WTC11 (cell line): ENCODE measurements at regions not wholly inside any gene's neighbourhood (a gene's known extent, or its start where the extent isn't known, plus 50 kb on each side); places are given as distances from the start of the nearest gene placed in this dataset.

Experiments used
- FOXJ3 ChIP-seq: sonication (generic); formaldehyde crosslinking; IDR thresholded peaks from 2 replicates; pipeline ENCODE4 v1.9.0; 2021; ENCODE audit warnings: missing genetic modification reagents, mild to moderate bottlenecking, borderline replicate concordance
- PREB ChIP-seq: sonication (generic); formaldehyde crosslinking; IDR thresholded peaks from 2 replicates; pipeline ENCODE4 v1.8.1; 2022; ENCODE audit warnings: mild to moderate bottlenecking, missing genetic modification reagents, moderate library complexity, borderline replicate concordance
- RELA ChIP-seq: sonication (generic); formaldehyde crosslinking; IDR thresholded peaks from 2 replicates; pipeline ENCODE4 v1.8.1; 2022; ENCODE audit warnings: missing genetic modification reagents, mild to moderate bottlenecking, borderline replicate concordance
- ZBTB43 ChIP-seq: sonication (generic); formaldehyde crosslinking; IDR thresholded peaks from 2 replicates; pipeline ENCODE4 v1.8.1; 2023; ENCODE audit warnings: mild to moderate bottlenecking, missing genetic modification reagents
- TF ChIP-seq, protein P1 (sequence below): fragments of 200-600 bp; IDR thresholded peaks from 2 replicates; pipeline ENCODE4 v1.8.0; 2022; ENCODE audit warnings: antibody characterized with exemption
- TF ChIP-seq, protein P2 (sequence below): sonication (generic); formaldehyde crosslinking; IDR thresholded peaks from 2 replicates; pipeline ENCODE4 v1.8.0; 2022; ENCODE audit warnings: mild to moderate bottlenecking, missing genetic modification reagents

DNA sequence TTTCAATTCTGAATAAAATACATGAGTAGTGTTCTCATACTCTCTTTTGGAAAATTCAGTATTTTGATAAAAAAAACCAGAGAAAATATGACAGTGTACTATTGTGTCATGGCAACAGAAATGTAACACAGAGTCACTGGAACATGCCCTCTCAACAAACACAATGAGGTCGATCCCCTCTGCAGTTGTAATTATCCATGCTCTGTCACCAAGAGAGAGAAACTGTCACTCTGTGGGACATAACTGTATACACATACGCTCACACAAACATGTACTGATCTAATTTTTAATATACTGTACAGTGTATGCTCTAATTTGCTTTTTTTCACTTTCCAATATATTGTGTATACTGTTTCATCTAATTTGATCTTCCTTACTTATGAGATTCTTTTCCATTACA is 1136.8 kb upstream of the TENM3 start:
- TF ChIP-seq ZBTB43 (CRISPR knock-in tag) (no peak), RELA (no peak), FOXJ3 (CRISPR knock-in tag) (no peak), PREB (CRISPR knock-in tag) (no peak)
- TF ChIP-seq, protein P1, sequence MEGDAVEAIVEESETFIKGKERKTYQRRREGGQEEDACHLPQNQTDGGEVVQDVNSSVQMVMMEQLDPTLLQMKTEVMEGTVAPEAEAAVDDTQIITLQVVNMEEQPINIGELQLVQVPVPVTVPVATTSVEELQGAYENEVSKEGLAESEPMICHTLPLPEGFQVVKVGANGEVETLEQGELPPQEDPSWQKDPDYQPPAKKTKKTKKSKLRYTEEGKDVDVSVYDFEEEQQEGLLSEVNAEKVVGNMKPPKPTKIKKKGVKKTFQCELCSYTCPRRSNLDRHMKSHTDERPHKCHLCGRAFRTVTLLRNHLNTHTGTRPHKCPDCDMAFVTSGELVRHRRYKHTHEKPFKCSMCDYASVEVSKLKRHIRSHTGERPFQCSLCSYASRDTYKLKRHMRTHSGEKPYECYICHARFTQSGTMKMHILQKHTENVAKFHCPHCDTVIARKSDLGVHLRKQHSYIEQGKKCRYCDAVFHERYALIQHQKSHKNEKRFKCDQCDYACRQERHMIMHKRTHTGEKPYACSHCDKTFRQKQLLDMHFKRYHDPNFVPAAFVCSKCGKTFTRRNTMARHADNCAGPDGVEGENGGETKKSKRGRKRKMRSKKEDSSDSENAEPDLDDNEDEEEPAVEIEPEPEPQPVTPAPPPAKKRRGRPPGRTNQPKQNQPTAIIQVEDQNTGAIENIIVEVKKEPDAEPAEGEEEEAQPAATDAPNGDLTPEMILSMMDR, result no peak
- TF ChIP-seq, protein P2, sequence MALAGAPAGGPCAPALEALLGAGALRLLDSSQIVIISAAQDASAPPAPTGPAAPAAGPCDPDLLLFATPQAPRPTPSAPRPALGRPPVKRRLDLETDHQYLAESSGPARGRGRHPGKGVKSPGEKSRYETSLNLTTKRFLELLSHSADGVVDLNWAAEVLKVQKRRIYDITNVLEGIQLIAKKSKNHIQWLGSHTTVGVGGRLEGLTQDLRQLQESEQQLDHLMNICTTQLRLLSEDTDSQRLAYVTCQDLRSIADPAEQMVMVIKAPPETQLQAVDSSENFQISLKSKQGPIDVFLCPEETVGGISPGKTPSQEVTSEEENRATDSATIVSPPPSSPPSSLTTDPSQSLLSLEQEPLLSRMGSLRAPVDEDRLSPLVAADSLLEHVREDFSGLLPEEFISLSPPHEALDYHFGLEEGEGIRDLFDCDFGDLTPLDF, result no peak
